Nephron progenitor cell (in vitro differentiated cells): ENCODE measurements at regions not wholly inside any gene's neighbourhood (a gene's known extent, or its start where the extent isn't known, plus 50 kb on each side); places are given as distances from the start of the nearest gene placed in this dataset.

Experiments used
- DNase-seq: peaks from one replicate; pipeline ENCODE4 v3.0.0; 2021
- H3K27ac Mint-ChIP-seq: 2 replicates; pipeline ENCODE4 v1.8.0; 2021; ENCODE audit warnings: mild to moderate bottlenecking, moderate library complexity, mixed read lengths
- H3K27me3 Mint-ChIP-seq: 2 replicates; pipeline ENCODE4 v1.8.0; 2021; ENCODE audit warnings: mild to moderate bottlenecking, low read depth, mixed read lengths; ENCODE audit not compliant: poor library complexity
- H3K36me3 Mint-ChIP-seq: 2 replicates; pipeline ENCODE4 v1.8.0; 2021; ENCODE audit warnings: low read depth, mixed read lengths
- H3K4me1 Mint-ChIP-seq: 2 replicates; pipeline ENCODE4 v1.8.0; 2021; ENCODE audit warnings: mixed read lengths
- H3K4me3 Mint-ChIP-seq: 2 replicates; pipeline ENCODE4 v1.8.0; 2021; ENCODE audit warnings: mild to moderate bottlenecking, moderate library complexity, mixed read lengths
- H3K9me3 Mint-ChIP-seq: 2 replicates; pipeline ENCODE4 v1.8.0; 2021; ENCODE audit warnings: mild to moderate bottlenecking, moderate library complexity, mixed read lengths
- CTCF ChIP-seq: fragments of 200-600 bp; sonication (generic); IDR thresholded peaks from 2 replicates; pipeline ENCODE4 v1.5.0; 2021; ENCODE audit warnings: antibody characterized with exemption

GRCh38 chr2:23019476-23019875 is 365.5 kb upstream of the KLHL29 start:
- no peak for DNase-seq
- H3K27me3 Mint-ChIP-seq = peaks cover 3% of the 10 kb centered on the region
- no peaks in the 10 kb centered on the region for H3K36me3 Mint-ChIP-seq
- peaks cover 22% of the 10 kb centered on the region for H3K4me1 Mint-ChIP-seq
- H3K4me3 Mint-ChIP-seq = no peak overlapping the region
- no peak overlapping the region for H3K27ac Mint-ChIP-seq
- TF ChIP-seq CTCF = no peak
- no peaks in the 10 kb centered on the region for H3K9me3 Mint-ChIP-seq

GRCh38 chr2:23020659-23021058 is 364.3 kb upstream of the KLHL29 start:
- Mint-ChIP-seq H3K27ac (no peak overlapping the region), H3K36me3 (no peaks in the 10 kb centered on the region), H3K9me3 (no peaks in the 10 kb centered on the region), H3K4me3 (no peak overlapping the region), H3K27me3 (peaks cover 7% of the 10 kb centered on the region), H3K4me1 (peaks cover 22% of the 10 kb centered on the region)
- DNase-seq = no peak
- no peak for TF ChIP-seq CTCF

- Mint-ChIP-seq H3K27ac (no peak overlapping the region), H3K4me3 (no peak overlapping the region), H3K27me3 (peaks cover 7% of the 10 kb centered on the region), H3K36me3 (no peaks in the 10 kb centered on the region), H3K4me1 (peaks cover 22% of the 10 kb centered on the region), H3K9me3 (no peaks in the 10 kb centered on the region)
- TF ChIP-seq CTCF = no peak
- DNase-seq = no peak
Measured at GRCh38 chr2:23021311-23022120, 363.5 kb upstream of the KLHL29 start.

- Mint-ChIP-seq H3K27me3 (peaks cover 7% of the 10 kb centered on the region), H3K9me3 (peaks cover 3% of the 10 kb centered on the region), H3K4me3 (no peak overlapping the region), H3K4me1 (peaks cover 30% of the 10 kb centered on the region), H3K27ac (no peak overlapping the region), H3K36me3 (no peaks in the 10 kb centered on the region)
- TF ChIP-seq CTCF = no peak
- no peak for DNase-seq
Measured at GRCh38 chr2:23023722-23024121, 361.3 kb upstream of the KLHL29 start.

- no peaks in the 10 kb centered on the region for H3K36me3 Mint-ChIP-seq
Measured at GRCh38 chr2:23026671-23027070, 358.3 kb upstream of the KLHL29 start.

More at GRCh38 chr2:23026671-23027070, 358.3 kb upstream of the KLHL29 start:
- Mint-ChIP-seq H3K4me1 (peaks cover 30% of the 10 kb centered on the region), H3K27me3 (peaks cover 7% of the 10 kb centered on the region), H3K9me3 (peaks cover 3% of the 10 kb centered on the region), H3K27ac (no peak overlapping the region), H3K4me3 (no peak overlapping the region)
- no peak for DNase-seq
- TF ChIP-seq CTCF = no peak
